ENCODE measurements at regions not wholly inside any gene's neighbourhood (a gene's known extent, or its start where the extent isn't known, plus 50 kb on each side); places are given as distances from the start of the nearest gene placed in this dataset.

GRCh38 chr11:130631119-130631518, 182.7 kb downstream of the ADAMTS15 start:
- no peak for DNase-seq (ENCODE audit: low read depth, low spot score)
- no peak overlapping the region for H3K4me3 ChIP-seq (ENCODE audit: low read length)

GRCh38 chr11:130633466-130633865, 185.0 kb downstream of the ADAMTS15 start:
- H3K4me3 ChIP-seq (ENCODE audit: low read length) = no peak overlapping the region
- no peak for DNase-seq (ENCODE audit: low read depth, low spot score)

- H3K4me3 ChIP-seq (ENCODE audit: low read length) = no peak overlapping the region
- no peak for DNase-seq (ENCODE audit: low read depth, low spot score)
Measured at GRCh38 chr11:130634186-130634585, 185.7 kb downstream of the ADAMTS15 start.

GRCh38 chr11:130634961-130635473, 186.6 kb downstream of the ADAMTS15 start:
- DNase-seq (ENCODE audit: low read depth, low spot score) = no peak
- no peak overlapping the region for H3K4me3 ChIP-seq (ENCODE audit: low read length)

- DNase-seq (ENCODE audit: low read depth, low spot score) = no peak
Measured at GRCh38 chr11:130635937-130636630, 187.6 kb downstream of the ADAMTS15 start.

GRCh38 chr11:130636722-130637464, 188.4 kb downstream of the ADAMTS15 start:
- no peak overlapping the region for H3K4me3 ChIP-seq (ENCODE audit: low read length)
- no peak for DNase-seq (ENCODE audit: low read depth, low spot score)

More at GRCh38 chr11:130635937-130636630, 187.6 kb downstream of the ADAMTS15 start:
- H3K4me3 ChIP-seq (ENCODE audit: low read length) = no peak overlapping the region

GRCh38 chr11:130637566-130637965, 189.1 kb downstream of the ADAMTS15 start:
- H3K4me3 ChIP-seq (ENCODE audit: low read length) = no peak overlapping the region
- DNase-seq (ENCODE audit: low read depth, low spot score) = no peak

- DNase-seq (ENCODE audit: low read depth, low spot score) = no peak
- no peak overlapping the region for H3K4me3 ChIP-seq (ENCODE audit: low read length)
Measured at GRCh38 chr11:130638033-130638432, 189.6 kb downstream of the ADAMTS15 start.

- DNase-seq (ENCODE audit: low read depth, low spot score) = no peak
- H3K4me3 ChIP-seq (ENCODE audit: low read length) = no peak overlapping the region
Measured at GRCh38 chr11:130638624-130639023, 190.2 kb downstream of the ADAMTS15 start.

- no peak for DNase-seq (ENCODE audit: low read depth, low spot score)
- H3K4me3 ChIP-seq (ENCODE audit: low read length) = no peak overlapping the region
Measured at GRCh38 chr11:130639369-130639768, 190.9 kb downstream of the ADAMTS15 start.

- DNase-seq (ENCODE audit: low read depth, low spot score) = no peak
- H3K4me3 ChIP-seq (ENCODE audit: low read length) = no peak overlapping the region
Measured at GRCh38 chr11:130640526-130640925, 192.1 kb downstream of the ADAMTS15 start.

GRCh38 chr11:130641876-130642275, 193.4 kb downstream of the ADAMTS15 start:
- DNase-seq (ENCODE audit: low read depth, low spot score) = no peak
- H3K4me3 ChIP-seq (ENCODE audit: low read length) = no peak overlapping the region

GRCh38 chr11:130642994-130643393, 194.5 kb downstream of the ADAMTS15 start:
- no peak for DNase-seq (ENCODE audit: low read depth, low spot score)

GRCh38 chr11:130644187-130644586, 195.7 kb downstream of the ADAMTS15 start:
- no peak overlapping the region for H3K4me3 ChIP-seq (ENCODE audit: low read length)
- no peak for DNase-seq (ENCODE audit: low read depth, low spot score)

More at GRCh38 chr11:130642994-130643393, 194.5 kb downstream of the ADAMTS15 start:
- no peak overlapping the region for H3K4me3 ChIP-seq (ENCODE audit: low read length)

- no peak overlapping the region for H3K4me3 ChIP-seq (ENCODE audit: low read length)
- DNase-seq (ENCODE audit: low read depth, low spot score) = no peak
Measured at GRCh38 chr11:130645164-130645842, 196.9 kb downstream of the ADAMTS15 start.

GRCh38 chr11:130645843-130646197, 197.4 kb downstream of the ADAMTS15 start:
- DNase-seq (ENCODE audit: low read depth, low spot score) = no peak
- H3K4me3 ChIP-seq (ENCODE audit: low read length) = no peak overlapping the region

- no peak overlapping the region for H3K4me3 ChIP-seq (ENCODE audit: low read length)
- no peak for DNase-seq (ENCODE audit: low read depth, low spot score)
Measured at GRCh38 chr11:130646881-130647280, 198.4 kb downstream of the ADAMTS15 start.

- DNase-seq (ENCODE audit: low read depth, low spot score) = no peak
- no peak overlapping the region for H3K4me3 ChIP-seq (ENCODE audit: low read length)
Measured at GRCh38 chr11:130647371-130647770, 198.9 kb downstream of the ADAMTS15 start.

- no peak overlapping the region for H3K4me3 ChIP-seq (ENCODE audit: low read length)
- DNase-seq (ENCODE audit: low read depth, low spot score) = no peak
Measured at GRCh38 chr11:130649801-130650200, 201.4 kb downstream of the ADAMTS15 start.

- no peak for DNase-seq (ENCODE audit: low read depth, low spot score)
Measured at GRCh38 chr11:130650456-130651030, 202.1 kb downstream of the ADAMTS15 start.

More at GRCh38 chr11:130650456-130651030, 202.1 kb downstream of the ADAMTS15 start:
- no peak overlapping the region for H3K4me3 ChIP-seq (ENCODE audit: low read length)
